GM19395 (cell line): ENCODE measurements at regions not wholly inside any gene's neighbourhood (a gene's known extent, or its start where the extent isn't known, plus 50 kb on each side); places are given as distances from the start of the nearest gene placed in this dataset.

Experiments
- ATAC-seq: cut with Tn5 transposase; IDR thresholded peaks from one replicate; pipeline ENCODE4 v1.9.1; 2021; ENCODE audit warnings: mild to moderate bottlenecking, moderate library complexity; ENCODE audit not compliant: unreplicated experiment

GRCh38 chr12:90281154-90281868, 572.7 kb upstream of the ATP2B1 start:
- no peak for ATAC-seq

- peak; percentile 81 for ATAC-seq
Observed at GRCh38 chr12:90280564-90281058, 572.0 kb upstream of the ATP2B1 start.

DNA sequence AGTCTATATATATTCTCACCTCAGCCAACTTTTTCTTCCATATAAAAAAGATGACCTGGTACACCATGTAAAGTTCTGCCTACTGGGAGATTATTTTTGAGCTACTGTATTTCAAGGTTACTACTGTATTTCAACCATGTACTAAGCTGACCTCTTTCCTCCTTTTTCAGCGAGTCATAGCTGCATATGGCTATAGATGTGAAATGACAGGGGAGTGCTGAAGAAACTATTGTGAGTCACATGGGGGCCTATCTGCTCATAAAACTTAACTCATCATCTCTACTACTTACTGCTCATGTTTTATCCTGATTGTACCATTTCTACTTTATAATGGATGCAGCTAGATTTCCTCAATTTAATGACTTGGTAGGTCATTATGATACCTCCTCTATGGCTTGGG, 571.4 kb upstream of the ATP2B1 start:
- ATAC-seq = peak; percentile 26

DNA sequence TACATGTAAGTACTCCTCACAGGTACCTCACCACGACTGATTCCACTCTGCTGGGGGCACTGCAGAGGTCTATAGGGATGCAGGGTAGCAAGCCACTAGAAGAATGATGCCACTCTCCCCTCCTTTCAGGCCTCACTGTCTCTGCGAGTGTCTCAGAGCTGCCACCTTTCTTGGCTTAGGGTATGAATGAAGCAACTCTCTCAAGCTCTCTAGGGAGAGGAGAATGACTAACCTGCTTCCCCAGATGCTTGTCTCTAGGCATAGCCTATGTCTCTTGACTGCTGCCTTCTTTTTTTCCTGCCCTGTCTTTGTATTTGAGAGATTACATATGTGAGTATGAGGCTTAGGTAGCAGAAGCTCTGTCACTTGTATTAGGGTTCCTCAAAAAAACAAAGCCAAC, 566.5 kb upstream of the ATP2B1 start:
- no peak for ATAC-seq

GRCh38 chr12:90274407-90274806, 565.8 kb upstream of the ATP2B1 start:
- ATAC-seq = no peak

DNA sequence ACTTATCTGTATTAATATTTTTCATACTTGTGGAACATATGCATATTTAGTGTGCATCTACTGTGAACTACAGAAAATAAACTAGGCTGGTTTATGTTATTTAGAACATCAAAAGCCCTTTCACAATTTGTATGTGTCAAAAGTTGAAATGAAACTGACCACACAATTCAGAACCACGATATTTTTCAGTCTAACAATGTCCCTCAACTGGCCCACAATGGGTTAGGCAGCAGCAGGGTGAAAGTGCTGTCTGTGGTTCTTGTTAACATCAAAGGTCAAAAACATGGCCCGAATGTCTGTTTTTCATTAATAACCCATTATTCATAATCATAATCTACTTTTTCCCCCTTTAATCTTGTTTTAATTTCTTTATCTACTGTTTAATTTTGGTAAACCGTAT, 559.9 kb upstream of the ATP2B1 start:
- peak; percentile 70 for ATAC-seq

DNA sequence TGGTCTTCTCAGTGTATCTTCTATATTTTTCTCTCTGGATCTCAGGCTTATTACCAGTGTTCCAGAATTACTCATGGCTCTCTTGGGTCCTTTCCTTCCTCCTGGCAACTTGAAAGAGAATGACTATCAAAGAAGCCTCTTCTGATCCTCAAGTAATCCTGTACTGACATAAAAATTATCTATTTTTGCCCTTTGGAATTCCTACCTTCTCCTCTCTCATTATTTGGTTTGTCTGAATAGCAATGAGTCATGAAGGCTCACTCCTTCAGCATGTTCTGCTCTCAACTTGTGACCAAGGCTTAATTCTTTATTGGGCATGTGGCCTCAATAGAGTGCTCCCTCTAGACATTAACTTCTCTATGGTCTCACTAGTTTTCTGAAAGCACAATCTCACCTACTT, 553.6 kb upstream of the ATP2B1 start:
- no peak for ATAC-seq

GRCh38 chr12:90261283-90261682, 552.6 kb upstream of the ATP2B1 start:
- no peak for ATAC-seq

GRCh38 chr12:90260136-90260535, 551.5 kb upstream of the ATP2B1 start:
- no peak for ATAC-seq

DNA sequence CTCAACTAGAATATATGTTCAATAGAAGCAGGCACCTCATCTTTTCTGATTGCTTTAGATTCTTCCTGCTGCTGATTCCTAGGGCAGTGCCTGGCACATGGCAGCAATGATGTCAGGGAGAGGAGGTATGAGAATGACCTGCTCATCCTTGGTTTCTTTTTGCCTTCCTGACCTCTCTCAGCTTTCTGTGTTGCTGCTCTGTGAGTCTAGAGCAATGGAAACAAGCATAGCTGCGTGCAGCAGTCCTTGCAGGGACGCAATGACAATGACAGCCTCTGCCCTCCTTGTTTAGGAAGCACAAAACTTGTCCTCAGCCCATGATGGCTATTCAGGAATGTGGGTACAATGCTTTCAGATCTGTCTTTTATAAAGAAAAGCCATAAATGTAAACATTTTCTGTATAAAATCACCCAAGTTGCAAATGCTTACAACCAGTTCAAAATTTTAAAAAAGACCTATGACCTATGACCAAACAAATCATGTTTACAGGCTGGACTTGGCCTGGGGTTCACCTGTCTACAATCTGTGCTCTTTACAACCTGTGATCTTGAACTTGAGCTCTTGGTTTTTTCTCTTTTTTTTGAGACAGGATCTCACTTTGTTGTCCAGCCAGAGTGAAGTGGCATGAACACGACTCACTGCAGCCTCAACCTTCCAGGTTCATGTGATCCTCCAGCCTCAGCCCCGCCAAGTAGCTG, 549.4 kb upstream of the ATP2B1 start:
- no peak for ATAC-seq

DNA sequence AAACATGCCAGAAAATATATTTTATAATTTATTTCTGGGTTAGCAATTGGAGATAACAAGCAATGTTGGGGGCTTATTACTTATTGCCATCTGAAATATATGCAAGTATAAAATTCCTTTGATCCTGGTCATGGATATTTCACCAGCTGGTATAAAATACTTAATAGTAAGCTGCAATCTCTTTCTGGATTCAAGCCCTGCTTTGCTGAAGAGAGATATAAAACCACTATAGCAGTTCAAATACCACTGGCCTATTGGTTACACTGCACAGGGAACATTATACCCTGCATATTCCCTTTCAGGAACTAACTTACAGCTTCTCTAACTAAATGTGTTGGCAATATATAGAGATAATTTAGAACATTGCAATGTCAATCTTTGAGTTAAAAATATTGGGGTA, 546.2 kb upstream of the ATP2B1 start:
- no peak for ATAC-seq

GRCh38 chr12:90253674-90254181, 545.1 kb upstream of the ATP2B1 start:
- peak; percentile 100 for ATAC-seq

DNA sequence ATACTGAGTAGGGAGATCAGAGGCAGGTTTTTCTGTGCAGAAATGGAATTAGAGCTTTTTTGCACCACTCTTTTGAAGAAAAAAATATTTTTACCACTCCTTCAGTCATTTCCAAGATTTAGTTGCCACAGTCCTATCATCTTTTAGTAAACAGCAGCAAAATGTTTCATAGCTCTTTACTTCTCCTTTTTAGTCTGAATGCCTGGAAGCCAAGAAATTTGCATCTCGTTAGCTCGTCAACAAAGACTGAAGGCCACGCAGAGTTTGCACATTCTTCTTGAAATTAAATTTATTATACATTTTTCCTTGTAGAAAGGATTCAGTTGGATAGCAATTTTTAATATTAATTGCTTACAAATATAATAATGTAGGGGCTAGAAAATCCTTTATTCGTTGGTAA, 544.5 kb upstream of the ATP2B1 start:
- ATAC-seq = no peak

- no peak for ATAC-seq
Observed at GRCh38 chr12:90250766-90251165, 542.1 kb upstream of the ATP2B1 start.

- ATAC-seq = no peak
Observed at GRCh38 chr12:90250042-90250441, 541.4 kb upstream of the ATP2B1 start.

GRCh38 chr12:90246688-90247087, 538.0 kb upstream of the ATP2B1 start:
- no peak for ATAC-seq

DNA sequence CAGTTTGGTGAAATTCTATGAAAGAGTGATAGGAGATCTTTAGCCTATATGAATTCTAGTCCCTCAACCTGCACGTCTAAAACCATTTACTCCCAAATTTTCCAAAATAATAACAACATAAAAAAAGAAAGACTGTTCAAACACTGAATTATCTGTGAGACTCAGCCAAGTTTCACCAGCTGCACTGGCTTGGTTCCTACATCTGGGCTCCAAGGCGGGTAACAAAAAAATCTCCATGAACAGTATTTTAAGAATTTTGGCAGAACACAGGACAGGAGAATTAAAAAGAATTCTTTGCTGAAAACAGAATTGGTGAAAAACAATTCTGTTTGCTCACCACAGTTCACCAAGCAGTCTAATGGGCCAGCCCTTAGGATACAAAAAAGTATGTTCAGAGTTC, 536.8 kb upstream of the ATP2B1 start:
- no peak for ATAC-seq

DNA sequence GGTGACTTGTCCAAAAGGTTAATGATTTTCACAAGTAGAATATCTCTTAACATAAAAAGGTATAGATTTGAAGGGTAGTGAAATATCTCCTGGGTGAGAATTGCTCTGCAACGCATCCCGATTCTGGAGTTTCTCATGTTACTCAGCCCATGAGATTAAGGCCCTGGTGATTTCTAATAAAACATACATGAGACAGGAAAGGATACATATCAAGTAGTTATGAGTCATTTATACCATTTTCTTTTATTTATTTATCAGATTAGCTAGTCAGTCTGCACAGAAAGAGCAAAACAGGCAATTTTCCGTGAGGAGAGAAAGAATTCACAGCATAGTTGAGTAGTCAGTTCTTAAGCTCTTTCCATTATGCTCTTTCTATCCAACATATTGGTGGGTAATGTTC, 535.6 kb upstream of the ATP2B1 start:
- no peak for ATAC-seq

DNA sequence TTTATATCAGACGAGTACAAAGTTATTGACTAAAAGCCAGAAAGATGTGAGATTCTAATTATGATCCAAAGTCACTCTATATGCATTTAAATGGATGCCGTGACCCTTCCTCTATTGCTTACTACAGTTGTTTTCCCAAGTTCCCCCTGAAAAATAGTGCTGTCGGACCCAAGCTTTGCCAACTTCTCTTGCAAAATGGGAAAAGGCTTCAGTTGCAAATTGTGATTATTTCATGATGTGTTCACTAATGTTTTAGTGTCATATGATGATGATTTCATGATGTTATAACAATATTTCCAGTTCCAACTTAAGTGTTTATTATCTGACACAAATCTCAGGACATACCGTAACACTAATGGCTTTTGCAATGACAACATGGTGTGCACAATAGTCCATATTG, 534.6 kb upstream of the ATP2B1 start:
- no peak for ATAC-seq

DNA sequence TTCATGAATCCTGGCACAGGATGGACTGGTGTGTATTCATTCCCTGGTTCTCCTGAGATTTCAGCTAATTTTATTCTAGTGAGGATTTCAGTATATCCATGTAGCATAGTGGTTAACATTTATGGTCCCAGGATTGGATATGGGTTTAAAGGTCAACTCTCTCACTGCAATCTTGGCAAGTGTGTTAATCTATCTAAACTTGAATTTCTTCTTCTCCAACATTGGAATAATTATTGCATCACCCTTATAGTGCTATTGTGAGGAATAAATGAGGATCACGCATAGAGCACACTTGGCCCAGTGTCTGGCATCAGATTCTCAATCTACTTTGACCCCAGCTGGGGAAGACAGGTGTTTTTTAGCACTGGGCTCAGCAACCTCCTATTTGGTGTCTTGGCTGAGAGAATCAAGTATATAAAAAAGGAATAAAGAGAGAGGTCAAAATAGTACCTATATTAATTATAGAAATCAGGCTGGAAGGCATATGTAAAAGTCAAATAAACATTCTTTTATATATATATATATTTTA, 531.2 kb upstream of the ATP2B1 start:
- no peak for ATAC-seq

GRCh38 chr12:90238663-90239271, 530.1 kb upstream of the ATP2B1 start:
- no peak for ATAC-seq

DNA sequence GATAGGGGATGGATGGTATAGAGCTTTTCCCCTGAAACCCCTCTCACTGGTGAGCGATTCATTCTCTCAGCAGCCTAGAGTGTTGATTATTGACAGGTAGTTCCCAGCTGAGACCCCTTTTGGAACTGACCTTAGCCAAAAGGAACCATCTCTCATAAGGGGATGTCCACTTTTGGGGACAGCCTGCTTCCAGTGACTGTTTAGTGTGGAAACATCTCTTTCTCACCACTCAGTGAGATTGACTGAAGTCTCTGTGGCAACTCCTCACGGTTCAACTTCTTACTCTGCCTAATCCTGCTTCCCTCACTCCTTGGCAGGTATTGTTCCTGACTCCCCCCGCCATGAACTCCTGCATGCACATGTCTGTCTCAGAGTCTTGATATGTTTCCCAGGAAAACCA, 529.2 kb upstream of the ATP2B1 start:
- ATAC-seq = no peak
